ENCODE measurements at regions not wholly inside any gene's neighbourhood (a gene's known extent, or its start where the extent isn't known, plus 50 kb on each side); places are given as distances from the start of the nearest gene placed in this dataset.

- TF ChIP-seq, protein P1, sequence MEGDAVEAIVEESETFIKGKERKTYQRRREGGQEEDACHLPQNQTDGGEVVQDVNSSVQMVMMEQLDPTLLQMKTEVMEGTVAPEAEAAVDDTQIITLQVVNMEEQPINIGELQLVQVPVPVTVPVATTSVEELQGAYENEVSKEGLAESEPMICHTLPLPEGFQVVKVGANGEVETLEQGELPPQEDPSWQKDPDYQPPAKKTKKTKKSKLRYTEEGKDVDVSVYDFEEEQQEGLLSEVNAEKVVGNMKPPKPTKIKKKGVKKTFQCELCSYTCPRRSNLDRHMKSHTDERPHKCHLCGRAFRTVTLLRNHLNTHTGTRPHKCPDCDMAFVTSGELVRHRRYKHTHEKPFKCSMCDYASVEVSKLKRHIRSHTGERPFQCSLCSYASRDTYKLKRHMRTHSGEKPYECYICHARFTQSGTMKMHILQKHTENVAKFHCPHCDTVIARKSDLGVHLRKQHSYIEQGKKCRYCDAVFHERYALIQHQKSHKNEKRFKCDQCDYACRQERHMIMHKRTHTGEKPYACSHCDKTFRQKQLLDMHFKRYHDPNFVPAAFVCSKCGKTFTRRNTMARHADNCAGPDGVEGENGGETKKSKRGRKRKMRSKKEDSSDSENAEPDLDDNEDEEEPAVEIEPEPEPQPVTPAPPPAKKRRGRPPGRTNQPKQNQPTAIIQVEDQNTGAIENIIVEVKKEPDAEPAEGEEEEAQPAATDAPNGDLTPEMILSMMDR (IDR thresholded peaks at IDR 0.05) = no peak
- no peak for TF ChIP-seq POLR2A (IDR thresholded peaks at IDR 0.05)
These were observed 167.4 kb upstream of the SLITRK1 start for GRCh38 chr13:84049443-84050219.
